NCI-H1436 treated with DMSO at 0.1 percent for 48 hours (cell line): ENCODE measurements at regions not wholly inside any gene's neighbourhood (a gene's known extent, or its start where the extent isn't known, plus 50 kb on each side); places are given as distances from the start of the nearest gene placed in this dataset.
A peak's percentile ranks its signal among the peaks of the same experiment; 100 is the strongest.
"Not testable (repeated sequence)": the region's sequence is repeated elsewhere in the genome, so short reads cannot be mapped to it uniquely, and the experiment has no call there.

ENCODE experiments used
- DNase-seq: peaks from one replicate; lab custom pipeline; 2025; lab: John Stamatoyannopoulos, UW

DNA sequence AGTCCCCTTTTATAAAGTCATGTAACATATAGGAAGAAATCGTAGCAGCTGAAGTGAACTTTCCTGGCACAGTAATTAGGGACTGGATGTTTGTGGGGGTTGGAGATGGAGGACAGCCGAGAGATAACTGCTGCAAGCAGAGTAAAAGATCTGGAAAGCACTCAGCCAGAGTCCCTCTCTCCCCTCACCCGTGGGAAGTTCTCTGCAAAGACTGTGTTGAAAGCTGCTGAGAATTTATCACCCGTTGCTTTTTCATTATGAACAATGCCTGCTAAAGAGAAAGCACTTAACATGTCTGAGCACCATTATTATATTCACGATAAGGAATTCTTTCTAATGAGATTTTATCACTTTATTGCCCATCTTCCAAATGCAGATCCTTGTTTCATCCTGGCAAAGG lies 248.8 kb downstream of the SHOX2 start:
- DNase-seq, result no peak

DNA sequence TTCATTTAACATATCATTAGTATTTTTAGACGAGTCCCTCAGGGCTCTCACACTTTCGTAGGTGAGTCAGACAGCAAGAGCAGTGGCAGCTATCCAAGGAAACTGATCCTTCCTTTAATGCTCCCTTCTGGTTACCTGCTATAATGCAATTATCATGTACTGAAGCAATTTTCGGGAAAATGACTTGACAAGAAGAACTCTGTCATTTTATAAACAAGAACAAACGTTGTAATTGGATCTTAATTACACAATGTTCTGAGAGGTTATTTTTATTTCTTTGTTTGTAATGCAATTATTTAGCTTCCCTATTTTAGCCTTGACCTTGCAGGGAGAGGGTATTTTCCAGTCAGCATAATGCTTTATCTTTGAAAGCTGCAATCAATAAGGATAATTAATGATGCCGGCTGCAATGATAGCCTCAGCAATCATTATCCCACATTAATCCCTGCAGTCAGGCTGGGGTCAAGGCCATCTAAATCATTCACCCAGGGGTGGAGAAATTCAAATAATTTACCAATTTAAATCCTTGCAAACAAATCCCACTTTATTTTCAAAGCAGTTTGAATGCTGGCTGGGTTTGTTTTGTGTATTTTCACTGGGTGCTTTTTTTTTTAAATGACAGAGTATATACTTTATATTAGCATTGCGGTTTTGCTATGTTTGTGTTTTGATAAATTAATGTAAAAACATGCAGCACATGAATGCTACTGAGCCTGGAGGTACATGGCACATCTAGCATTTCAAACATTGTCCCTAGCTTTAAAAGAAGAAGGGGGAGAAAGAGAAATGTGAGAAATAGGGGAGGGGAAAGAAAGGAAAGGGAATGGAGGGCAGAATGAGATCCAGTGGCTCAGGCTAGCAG lies 249.9 kb downstream of the SHOX2 start:
- DNase-seq, result peak; percentile 30

DNA sequence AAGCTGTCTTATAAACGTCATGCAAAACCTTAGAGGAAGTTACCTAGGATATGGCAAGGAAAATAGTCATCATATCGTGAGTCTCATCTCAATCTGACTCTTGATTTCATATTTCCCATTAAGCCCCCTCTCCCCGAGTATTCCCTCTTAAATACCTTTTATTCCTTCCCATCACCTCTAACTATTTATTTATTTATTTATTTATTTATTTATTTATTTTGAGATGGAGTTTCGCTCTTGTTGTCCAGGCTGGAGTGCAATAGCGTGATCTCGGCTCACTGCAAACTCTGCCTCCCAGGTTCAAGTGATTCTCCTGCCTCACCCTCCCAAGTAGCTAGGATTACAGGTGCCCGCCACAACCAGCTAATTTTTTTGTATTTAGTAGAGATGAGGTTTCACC lies 260.4 kb downstream of the SHOX2 start:
- not testable (repeated sequence) for DNase-seq

DNA sequence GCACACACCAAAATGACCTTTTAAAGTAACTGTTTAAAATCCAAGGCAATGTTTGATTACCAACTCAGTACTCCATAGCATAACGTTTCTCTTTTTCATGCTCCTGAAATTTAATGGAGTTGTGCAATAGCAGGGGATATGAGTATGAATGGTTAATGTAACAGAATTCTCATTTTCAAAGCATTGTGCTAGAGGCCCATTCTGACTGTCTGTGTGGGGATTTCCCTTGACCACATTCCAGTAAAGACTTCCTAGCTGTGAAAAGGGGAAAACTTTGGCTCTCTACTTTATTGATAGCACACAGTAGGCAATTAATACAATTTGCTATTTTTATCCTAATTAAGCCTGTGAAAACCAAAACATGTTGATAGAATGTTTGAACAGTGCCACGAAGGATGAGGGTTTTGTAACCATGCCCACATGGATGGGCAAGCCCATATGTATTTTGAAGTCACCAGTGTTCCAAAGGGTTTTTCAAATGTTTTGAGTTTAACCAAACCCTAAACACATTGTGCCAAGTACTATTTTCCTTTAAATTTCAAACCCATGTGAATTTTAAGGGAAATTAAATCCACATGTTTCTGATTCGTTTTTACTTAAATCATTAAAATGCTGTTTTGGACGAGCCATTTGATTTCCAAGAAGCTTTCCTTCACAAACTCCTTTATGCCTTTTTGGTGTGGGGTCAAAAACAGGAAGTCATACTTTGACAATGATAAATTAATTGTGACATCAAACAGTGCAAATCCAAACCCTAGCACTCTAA lies 261.2 kb downstream of the SHOX2 start:
- DNase-seq, result no peak

DNA sequence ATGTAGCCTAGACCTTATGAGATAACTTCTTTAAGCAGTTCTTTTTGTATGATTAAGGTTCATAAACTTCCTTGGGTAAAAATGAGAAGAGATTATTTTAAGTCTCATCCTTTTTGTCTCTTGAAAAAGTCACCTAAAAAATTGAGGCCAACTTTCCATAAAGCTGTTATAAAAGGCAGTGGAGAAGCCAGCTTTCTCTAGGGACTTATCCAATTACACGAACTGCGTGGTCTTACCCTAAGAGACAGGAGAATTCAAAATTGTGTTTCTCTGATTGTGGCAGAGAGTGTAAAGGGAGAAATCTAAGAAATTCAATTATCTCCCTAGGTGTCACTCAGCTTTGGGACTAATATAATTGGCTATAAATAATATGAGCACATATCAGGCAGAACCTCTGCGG lies 262.0 kb downstream of the SHOX2 start:
- no peak for DNase-seq

DNA sequence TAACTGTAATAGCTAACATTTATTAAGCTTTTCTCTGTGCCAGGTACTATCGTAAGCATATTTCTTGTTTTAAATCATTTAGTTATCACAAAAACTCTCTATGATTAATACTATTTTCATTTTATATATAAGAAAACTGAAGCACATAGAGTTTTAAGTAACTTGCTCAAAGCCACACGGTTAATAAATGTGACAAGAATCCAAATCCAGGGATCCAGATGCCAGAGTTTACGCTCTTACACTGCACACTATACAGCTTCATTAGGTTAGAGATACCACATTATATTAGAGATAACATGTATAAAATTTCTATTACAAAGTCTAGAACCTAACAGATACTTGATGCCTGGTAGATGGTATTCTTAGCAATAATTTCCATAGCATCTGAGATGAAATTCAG lies 265.2 kb downstream of the SHOX2 start:
- no peak for DNase-seq

DNA sequence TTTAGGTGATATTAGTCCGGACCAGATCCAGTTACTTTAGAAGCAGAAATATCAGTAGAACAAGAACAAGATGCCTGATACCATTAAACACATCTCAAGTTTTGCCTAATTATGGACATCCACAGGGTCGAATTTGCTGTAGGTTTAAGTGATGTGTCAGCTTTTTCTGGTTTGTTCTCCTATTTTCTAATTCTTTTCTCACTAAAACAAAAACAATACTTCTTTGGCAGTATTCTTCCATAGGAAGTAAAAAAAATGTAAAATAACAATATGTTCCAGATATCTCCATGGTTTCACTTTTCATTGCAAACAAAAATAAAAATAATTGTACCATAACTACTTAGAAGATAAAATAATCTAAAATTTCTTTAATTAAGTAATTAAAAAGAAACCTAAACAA lies 265.7 kb downstream of the SHOX2 start:
- no peak for DNase-seq

DNA sequence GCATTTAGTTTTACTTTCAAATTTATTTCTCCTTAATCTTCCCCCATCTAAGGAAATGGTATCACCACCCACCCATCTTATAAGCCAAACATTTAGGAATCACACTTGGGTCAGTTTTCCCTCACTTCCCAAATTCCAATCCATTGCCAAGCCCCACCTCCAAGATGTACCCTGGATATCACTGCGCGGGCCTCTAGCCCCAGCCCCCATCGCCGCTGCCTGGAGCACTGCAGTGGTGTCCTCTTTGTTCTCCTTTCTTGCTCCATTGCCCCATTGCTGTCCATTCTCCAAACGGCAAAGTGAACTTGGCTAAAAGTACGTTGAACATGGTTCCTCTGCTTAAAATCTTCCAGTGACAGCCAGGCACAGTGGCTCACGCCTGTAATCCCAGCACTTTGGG lies 267.8 kb downstream of the SHOX2 start:
- no peak for DNase-seq

DNA sequence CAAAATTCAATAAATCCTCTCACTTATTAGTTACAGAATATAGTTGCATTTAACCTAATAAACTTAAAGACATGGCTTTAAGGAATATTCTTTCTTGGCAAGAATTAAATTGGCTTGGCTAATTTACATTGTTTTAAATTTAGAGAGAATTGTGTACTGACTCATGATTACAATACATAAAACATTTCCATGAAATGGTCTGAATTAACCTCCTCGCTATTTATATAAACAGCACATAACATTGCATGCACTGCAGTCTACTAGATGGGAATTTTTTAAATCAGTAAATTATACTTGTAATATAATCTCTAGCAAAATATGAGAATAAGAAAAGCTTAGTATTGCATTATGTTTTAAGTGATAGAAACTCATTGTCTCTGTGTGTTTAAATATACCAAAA lies 268.9 kb downstream of the SHOX2 start:
- no peak for DNase-seq

DNA sequence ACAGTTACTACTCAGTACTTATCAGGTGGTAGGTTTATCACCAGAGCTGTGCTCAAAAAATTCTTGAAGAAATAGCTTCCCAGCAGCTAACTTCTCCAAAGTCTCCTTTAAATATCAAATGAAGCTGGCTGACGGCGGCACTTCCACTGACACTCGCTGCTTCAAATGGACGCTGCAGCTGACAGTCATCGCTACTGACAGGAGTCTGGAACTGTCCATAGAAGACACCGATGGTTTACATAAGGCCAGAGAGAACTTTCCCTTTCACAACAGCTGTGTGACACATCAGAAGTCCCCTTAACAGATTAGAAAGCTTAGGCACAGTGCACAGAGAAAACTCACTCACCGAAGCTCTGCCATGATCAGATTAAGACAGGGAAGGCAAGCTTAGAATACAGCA lies 270.2 kb downstream of the SHOX2 start:
- no peak for DNase-seq

DNA sequence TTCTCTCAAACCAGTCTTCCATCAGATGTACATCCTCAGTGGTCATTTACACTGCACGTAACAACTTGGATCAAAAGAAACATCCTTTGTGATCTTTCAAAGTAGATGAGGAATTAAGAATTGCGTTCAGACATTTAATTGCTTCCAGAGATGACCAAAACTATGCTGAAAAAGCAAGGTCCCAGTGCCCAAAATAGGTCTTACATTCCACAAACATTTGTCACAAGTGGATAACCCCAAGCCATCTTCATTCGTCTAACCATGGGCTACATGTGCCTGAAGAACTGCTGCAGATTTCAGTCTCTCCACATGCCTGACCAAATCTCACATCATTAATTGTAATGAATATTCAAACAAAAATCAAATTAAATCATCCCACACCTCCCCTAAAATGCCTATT lies 273.6 kb downstream of the SHOX2 start:
- DNase-seq, result no peak

DNA sequence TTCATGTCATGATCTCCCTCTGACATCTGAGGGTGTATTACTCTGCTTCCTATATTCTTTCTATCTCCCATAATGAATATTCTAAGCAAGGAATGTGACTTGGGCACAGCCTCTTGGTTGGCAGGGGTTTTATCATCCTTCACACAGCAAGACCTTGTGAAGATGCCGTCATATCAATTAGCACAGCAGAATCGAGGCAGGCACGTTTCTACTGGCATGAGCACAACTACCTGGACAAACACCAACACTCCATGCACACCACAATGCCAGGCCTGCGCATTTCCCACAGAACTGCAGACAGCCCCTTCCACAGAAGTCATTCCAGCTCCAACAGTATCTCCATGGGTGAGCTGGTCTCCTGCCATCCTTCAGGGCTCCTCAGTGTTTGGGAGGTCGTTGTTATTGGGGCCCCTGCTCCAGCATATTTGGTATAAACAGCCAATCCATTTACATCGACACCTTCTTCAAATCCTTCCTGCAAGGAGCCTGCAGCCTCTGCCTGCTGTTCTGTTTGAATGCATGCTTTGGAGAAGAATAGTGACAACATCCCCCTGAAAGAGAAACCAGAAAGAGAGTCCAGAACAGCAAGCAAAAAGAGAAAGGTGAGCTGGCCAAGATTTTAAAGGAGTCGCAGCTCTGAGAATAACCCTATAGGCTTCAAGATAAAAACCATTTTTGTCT lies 275.5 kb downstream of the SHOX2 start:
- no peak for DNase-seq

DNA sequence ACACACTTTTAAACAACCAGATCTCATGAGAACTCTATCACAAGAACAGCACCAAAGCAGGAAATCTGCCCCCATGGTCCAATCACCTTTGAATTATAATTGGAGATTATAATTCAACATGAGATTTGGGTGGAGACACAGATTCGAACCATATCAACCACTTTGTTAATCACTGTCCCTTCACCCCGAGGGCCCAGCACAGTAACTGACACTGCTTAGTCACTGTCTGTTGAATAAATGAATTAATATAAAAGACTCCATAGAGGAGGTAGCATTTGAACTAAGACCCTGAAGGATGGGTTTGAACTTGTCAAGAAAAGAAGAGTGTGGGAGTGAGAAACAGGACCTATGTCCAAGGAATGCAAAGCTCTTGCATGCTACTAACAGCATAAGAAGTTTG lies 276.4 kb downstream of the SHOX2 start:
- DNase-seq, result no peak

DNA sequence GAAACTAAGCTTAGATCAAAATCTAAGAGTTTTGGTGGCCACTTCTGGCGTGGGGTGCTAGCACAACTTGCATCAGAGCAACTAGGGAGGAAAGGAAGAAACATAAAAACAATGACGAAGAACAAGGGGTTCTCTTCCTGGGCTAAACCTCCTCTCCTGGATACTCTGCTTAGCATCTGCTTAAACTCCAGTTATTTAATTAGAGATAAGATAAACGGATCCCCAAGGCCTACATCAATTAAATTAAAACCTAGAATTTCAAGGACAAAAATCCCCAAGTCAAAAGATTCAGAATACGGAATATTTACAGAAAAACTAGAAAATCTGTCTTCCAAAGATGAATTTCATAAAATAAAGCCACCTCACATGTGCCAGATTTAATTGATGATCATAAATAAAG lies 281.9 kb downstream of the SHOX2 start:
- no peak for DNase-seq

DNA sequence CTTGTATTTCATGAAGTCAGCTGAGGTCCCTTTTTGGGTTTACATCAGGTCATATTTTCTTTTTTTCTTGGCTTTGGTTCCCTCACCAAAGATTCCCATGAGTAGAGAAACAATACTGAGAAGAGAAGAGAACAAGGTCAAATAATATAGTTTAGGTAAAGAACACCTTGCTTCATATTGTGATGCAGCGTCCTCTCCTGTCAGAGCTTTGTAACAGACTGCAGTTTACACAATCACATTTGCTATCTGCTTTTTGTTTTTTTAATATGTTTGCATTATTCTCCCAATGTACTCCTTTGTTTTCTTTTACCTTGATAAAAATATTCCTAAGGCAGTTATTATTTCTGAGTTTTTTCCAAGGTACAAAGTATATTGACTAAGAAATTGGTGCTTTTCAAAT lies 283.2 kb downstream of the SHOX2 start:
- no peak for DNase-seq

DNA sequence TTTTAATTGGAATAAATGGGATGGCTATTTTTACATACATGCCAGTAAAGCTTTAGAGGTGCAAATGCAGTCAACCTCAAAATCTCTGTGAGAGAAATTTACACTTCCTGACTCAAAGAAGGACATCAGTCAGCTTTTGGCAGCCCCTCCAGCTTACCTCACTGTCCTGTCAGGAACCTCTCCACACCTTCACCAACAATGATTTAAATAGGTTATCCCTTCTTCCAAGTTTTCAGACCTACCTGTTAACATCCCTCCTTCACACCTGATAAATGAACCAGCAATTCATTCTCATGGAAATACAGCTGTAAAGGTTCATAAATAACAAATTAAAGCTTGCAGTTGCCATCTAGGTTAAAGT lies 286.1 kb downstream of the SHOX2 start:
- DNase-seq, result no peak

DNA sequence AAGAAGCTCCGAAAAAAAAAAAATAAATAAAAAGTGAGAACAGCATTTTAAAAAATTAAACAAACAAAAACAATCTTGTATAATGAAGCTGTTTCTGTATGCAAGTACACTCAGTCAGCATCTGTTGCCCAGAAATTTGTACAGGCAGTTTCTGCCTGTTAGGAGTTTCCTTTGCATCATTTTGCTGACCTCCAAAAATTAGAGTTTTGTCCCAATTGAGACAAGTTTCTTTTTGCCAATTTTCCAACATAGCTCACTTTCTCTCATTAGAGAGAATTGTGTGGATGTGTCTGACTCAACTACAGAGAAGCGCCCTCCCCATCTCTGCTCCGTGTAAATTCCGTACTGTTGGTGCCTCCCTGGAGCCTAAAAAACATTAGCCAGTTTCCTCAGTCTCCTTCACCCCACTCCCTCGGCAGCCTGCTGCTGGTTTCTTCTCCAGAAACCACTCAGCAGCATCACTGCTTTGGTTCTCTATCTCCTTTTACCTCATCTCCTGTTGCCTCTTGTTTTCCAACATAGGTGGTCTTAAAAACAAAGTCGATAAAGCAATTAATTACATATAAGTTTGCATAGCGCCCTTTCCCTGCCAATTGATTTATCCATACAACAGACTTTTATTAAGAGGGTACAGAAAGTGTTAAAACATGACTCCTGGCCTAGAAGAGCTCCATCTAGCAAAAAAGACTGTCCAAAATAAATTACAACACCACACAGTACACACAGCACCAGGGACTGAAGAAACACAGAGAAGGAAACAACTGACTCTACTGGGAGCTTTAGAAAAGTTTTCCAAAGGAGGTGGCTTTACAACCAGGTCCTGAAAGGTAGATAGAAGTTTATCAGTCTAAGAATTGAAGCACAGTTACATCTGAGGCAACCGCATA lies 286.7 kb downstream of the SHOX2 start:
- DNase-seq, result no peak

DNA sequence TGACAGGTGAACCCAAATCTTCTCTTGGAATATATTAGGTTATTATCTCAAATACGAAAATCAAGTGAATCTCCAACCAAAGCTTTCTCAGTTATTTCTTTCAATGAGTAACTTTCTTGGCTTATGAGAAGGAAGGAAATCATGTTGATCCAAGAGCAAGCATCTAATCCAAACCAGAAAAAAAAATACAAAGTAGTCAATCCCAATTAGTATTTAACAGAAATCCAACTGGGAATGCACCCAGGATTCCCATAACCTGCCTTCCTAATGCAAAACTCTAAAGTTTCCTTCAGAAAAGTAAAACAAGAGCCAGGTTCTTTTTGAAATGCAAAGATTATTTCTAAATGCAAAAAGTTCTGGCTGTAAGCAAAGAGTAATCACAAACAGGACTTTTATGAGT lies 289.3 kb downstream of the SHOX2 start:
- no peak for DNase-seq

DNA sequence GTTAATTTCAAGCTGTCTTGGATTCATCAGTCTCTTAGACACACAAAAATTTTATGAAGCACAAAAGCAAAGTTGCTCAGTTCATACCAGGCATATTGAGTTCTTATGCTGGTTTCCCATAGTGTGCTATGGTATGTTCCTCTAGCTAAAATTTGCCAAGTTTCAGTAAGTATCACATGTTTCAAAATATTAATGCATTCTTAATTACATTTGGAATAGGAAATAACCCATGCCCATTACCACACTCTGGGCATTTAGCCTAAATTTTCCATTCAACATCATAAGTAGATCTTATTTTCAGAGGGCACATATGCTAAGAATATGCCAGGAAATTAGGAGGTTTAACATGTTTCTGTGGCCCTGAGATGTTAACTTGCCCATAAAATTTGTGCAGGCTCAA lies 289.9 kb downstream of the SHOX2 start:
- DNase-seq, result no peak

DNA sequence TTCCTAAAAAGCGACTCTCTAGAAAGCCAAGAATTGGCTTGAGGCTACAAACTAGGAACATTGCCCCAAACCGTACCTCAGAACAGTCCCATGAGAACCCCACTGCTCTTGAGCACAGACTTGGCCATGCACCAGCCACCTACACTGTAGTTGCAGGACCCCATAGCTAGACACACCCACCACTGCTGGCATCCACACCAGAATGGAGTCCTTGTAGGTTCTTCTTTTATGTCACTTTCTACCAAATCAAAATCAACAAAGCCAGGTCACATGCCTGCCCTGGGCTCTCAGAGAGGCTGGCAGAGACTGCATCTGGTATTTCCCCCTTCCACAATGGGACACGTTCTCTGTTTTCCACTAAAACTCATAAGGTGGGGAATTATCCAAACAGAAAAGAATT lies 290.5 kb downstream of the SHOX2 start:
- DNase-seq, result no peak

DNA sequence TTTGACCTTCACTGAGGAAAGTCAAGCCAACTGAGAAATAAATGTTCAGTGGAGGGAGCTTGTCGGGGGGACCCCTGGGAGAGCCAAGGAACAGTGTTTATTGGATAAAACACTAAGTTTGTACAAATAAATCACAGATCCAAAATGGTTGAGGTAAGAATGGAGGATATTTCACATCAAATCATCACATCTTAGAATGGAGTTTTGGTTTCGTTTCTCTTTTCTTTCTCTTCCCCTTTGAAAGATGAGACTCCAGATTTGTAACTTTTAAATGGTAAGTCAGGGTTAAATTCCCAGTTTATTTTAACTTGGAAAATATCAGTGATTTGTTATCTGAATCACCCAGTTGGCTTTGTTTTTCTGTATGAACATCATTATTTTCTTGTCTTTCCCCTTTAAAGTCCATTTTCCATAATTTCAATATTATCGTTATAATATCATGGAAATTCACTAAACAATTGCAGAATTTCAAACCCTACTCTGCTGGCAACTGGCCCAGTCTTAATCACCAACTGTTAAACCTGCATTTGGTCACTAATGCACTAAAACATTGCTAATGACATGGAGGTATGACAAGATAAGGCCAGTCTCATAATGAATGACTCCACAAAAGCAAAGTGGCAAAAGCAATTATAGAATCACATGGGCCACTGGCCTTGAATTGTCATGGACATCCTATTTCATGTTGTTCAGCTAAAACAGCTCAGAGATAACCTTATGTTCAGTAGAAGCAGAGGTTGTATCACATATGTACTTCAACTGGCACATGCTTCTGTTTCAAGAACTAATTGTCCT lies 295.1 kb downstream of the SHOX2 start:
- DNase-seq, result no peak
